Skin of body (tissue), 1 donor: ENCODE measurements at regions not wholly inside any gene's neighbourhood (a gene's known extent, or its start where the extent isn't known, plus 50 kb on each side); places are given as distances from the start of the nearest gene placed in this dataset.

ENCODE experiments used
- DNase-seq: peaks from one replicate; lab custom pipeline; 2025; lab: John Stamatoyannopoulos, UW

DNA sequence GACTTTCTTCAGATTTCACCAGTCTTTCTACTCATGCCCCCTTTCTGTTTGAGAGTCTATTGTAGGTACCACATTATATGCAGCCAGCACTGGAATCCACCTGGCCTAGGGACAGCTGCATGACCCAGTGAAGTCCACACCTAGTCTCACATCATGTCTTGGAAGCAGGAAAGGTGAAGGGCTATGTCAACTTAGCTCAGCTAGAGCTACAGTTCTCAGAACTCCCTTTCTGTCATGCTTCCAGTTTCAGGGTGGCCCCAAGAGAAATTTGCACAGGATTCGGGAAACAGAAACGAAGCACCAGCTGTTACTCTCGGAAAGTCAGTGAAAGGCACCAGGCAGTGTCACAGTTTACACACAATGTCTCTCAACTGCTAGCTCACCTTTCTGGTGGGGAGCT is 51.6 kb upstream of the NLRP1 start:
- DNase-seq, result no peak

DNA sequence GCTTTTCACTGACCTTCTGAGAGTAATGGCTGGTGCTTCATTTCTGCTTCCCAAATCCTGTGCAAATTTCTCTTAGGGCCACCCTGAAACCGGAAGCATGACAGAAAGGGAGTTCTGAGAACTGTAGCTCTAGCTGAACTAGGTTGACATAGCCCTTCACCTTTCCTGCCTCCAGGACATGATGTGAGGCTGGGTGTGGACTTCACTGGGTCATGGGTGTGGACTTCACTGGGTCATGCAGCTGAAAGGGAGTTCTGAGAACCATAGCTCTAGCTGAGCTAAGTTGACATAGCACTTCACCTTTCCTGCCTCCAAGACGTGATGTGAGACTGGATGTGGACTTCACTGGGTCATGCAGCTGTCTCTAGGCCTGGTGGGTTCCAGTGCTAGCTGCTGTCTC is 54.3 kb upstream of the NLRP1 start:
- no peak for DNase-seq

DNA sequence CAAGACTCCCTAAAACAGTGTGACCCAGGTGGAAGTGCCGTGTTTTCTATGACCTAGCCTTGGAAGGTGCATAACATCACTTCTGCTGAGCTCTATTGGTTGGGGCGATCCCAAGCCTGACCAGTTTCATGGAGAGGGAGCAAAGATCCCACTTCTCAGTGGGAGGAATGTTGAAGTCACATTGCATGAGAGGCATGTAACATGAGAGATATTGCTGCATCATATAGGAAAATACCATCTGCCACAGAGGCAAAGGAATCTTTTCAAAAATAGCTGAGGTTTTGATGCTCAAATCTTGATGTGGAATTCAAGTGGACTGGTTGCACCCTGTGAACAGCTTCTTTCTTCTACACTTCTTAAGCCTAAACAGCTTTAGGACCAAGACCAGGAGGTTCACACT is 56.4 kb upstream of the NLRP1 start:
- no peak for DNase-seq

DNA sequence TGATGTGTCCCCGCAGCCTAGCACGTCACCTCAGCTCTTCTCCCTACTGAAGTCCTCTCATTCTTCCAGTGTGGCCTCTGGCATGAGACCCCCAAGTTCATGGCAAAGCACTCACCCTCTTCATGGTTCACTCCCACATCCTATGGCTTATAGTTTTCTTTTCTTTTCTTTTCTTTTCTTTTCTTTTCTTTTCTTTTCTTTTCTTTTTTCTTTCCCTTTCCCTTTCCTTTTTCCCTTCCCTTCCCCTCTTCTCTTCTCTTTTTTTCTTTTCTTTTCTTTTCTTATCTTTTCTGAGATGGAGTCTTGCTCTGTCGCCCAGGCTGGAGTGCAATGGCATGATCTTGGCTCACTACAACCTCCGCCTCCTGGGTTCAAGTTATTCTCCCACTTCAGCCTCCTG is 58.4 kb upstream of the NLRP1 start:
- no peak for DNase-seq

DNA sequence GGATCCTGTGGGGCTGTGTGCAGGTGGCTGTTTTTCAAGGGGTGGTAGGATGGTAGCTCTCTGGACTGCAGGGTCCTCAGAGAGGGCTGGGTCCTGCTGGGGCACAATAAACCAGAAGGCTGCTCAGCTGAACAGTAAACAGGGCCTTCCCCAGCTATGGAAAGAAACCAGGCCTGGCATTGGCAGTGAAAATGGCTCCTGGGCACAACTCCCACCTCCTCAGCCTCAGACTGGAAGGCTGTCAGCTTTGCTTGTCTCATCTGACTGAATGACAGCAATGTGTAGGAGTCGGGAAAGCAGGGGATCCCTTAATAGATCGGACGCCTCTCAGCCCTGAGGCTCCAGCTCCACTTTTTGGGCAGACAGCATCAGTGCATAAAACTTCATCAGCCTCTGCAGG is 59.8 kb upstream of the NLRP1 start:
- DNase-seq, result no peak

DNA sequence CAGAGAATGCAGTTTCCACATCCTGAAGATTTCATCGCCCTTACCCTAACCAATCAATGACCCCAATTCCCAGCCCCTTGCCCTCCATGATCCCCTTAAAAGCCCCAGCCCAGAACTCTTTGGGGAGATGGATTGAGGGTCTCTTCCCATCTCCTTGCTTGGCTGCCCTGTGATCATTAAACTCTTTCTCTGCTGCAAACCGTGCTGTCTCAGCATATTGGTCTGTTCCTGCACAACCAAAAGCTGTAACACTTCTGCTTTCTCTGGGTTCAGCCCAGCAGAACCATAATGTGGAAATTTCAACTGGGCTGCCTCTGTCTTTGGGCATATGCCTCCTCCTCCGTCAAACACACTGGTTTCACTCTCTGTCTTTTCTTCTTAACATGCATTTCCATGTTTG is 67.0 kb upstream of the NLRP1 start:
- DNase-seq, result no peak

DNA sequence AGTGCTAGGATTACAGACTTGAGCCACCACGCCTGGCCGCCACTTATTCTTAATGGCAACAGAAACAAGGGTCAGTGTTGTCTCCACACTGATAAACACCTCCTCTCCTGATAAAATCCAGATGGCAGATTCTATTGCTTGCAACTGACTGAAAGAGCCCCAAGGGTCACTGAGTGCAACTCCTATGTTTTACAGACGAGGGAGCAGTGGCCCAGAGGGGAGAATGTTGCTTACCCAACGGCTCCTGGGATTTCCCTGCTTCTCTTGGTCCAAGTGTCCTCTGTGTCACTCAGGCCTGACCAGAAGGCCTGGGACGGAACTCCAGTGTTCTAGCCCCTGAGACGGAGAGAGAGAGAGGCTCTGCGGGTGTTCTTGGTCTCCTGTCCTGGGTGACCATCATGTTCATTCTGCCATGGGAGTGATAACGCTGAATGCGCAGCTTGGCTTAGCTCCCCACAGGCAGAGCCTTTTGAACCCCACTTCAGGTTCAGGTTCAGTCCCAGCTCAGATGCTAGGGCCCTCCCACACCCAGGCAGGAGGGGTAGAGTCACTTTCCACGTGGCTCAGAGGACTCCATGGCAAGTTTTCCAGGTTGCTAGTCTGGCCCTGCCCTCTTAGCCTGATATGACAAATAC is 77.3 kb upstream of the NLRP1 start:
- no peak for DNase-seq

DNA sequence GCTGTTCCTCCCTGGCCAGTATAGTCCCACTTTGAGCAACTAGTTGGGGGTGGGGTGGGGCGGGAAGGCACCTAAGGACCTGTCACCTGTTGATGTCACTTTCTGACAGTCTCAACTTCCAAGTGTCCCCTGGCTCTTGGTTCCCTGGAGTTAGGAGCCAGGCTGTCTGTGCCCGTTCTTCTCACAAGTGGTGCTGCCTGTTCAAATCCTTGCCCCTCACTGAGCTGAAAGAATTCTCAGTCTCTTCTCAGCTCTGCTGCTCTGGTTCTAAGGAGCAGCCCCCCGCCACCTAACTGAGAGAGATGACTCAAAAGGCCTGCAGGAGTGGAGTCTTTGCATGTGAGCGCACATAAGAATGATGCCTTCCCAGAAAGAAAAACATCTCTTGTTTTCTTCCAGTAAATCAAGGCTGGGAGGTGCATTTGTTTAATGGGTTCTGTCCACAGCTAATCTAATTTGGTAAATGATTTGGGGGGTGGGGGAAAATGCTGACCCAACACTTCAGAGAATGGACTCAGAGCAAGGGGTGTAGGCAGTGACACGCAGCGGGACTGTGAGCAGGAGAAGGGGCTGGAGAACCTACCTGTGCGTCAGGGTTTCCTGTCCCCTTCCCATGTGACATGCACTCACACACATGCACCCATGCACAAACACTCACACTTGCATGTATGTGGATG is 78.2 kb upstream of the NLRP1 start:
- DNase-seq, result no peak

DNA sequence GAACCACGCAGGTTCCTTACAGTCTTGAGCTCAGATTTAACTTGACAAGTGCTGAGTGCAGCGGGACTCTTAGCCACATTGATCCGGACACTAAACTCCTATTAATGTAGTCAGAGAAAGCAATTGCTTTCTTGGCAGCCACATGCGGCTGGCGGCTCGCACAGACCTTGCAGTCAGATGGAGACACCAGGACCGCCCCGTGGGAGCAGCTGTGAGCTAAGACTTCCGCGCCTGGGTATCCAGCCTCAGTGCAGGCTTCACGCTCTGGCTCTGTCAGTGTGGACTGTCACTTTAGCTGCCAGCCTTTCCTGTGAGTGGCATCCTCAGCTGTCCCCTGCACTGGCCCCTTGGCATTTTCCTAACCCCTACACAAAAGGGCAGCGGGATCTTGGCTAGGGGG is 80.9 kb upstream of the NLRP1 start:
- DNase-seq, result no peak

DNA sequence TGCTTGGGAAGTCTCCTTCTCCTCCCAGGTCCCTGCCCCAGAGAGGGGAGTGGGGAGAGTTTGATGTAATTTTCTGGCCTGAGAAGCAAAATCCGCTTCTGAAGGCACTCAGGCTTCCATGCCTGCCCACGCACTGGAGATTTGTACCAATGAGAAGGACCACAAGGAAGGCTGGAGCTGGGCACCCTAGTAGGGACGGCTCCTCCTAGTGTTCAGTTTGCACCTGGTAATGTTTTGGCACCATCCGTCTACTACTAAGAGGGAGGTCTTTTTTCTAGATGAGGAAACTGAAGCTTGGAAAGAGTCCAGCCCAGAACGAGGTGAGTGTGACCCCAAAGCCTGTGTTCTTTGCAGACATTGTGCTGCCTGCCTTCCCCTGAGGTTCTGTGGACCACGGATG is 83.6 kb upstream of the NLRP1 start:
- no peak for DNase-seq

DNA sequence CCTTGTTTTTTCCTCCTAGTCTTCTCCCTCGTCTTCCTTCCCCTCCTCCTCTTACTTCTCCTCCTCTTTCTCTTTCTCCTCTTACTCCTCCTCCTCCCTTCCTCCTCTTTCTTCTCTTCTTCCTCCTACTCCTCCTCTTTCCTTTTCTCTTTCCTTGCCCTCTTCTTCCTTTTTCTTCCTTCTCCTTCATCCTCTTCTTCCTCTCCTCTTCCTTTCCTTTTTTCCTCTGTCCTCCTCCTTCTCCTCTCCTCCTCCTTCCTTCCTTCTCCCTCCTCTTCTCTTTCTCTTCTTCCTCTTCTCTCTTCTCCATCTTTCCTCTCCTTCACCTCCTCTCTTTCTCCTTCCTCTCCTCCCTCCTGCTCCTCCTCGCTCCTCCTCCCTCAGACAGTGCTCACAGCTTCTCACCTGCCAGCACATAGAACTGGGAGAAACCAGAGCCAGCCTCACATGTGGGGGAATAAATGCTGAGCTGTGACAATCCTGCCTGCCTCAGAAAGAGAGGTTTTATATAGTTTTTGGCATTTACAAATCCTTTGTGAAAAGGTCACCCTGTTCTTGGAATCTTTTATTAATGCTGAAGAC is 84.3 kb upstream of the NLRP1 start:
- no peak for DNase-seq

DNA sequence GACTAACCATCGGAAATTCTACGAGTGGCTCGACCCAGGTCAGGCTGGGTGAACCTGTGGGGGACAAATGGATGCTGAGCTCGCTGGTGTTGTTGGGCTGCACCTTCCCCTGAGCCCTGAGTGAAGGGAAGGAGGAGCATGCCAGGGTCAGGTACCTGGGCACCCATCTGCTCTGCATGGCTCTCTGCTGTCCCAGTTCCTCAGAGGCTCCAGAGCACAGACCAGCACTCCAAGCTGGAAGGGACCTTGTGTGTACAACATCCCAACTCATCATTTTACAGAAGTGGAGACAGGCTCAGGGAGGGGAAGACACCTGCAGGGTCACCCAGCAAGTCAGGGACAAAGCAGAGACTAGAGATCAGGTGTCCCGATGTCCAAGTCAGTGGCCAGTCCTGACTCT is 84.9 kb upstream of the NLRP1 start:
- DNase-seq, result no peak

DNA sequence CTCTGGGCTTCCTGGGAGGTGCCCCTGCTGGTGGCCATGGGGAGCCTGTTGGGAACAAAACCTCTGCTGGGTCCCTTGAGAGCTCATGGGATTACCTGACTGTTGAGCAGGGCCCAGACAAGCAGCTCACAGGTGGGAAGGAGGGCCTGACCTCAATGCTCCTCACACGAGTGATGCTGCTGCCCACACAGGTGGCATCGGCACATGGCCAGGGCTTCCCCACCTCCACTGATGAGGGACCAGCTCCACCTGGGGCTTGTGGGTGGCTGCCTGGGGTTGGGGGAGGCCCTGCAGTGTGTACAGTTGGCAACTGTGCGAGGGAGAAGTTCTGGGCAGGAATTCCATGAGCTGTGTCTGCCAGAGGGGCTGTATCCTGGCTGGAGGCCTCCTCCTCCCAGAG is 87.8 kb upstream of the NLRP1 start:
- DNase-seq, result no peak

DNA sequence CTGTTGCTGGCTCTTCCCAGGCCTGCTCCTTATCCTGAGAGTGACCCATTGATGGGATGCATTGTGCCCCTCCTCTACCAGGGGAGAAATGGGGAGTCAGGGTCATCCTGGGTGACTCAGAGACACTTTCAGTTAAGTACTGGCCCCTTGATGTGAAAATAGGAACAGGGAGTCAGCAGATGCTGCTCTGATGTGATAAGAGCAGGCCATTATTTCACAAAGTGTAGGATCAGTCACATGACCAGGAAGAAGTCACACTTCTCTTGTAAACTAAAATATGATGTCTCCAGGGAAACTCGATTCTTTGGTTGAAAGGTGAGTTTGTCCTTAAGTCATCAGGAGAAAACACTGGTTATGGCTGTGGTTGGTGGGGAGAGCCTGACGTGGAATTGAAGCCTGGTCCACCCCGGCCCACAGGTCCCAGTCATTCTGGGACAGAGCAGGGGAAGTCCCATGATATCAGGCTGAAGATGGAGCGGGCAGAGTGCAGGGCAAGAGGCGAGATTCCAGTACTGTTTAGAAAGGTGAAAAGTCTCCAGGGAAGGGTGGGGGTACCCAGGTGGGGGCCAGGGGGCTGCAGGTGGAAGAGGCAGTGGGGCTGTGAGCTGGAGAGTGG is 88.6 kb upstream of the NLRP1 start:
- no peak for DNase-seq

DNA sequence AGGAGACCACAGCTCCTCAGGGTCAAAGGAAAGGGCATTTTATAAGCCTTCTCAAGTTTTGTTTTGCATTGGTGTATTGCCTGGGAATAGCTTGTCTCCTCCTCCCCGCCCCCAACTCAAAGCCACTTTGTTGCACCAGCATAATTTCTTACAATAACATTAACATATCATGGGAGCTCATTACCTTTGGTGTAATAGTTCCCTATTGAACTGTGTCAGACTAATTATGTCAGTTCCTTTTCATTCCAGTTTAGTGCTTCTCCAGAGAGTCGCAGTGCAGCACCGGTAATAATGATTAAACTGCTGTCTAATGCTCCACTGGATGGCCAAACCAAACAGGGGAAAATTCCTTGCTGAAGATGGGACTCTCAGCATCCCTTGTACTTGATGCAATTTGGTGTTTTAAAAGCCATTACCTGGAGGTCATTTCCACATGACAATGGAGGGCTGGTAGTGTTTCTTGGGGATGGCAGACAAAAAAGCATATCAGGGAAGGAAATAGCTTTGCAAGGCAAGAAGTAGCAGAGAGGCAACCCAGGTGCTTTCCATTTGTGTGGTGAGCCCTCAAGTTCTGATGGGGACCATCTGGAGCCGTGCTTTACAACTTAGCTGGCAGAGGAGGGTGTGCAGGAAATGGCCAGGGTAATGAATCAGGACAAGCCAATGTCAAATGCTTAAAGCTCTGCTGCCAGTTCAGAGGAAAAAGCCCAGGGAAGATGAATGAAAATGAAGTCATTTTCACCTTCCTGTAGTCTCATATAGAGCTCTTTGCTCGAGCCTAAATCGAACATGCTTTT is 91.5 kb upstream of the NLRP1 start:
- DNase-seq, result no peak

DNA sequence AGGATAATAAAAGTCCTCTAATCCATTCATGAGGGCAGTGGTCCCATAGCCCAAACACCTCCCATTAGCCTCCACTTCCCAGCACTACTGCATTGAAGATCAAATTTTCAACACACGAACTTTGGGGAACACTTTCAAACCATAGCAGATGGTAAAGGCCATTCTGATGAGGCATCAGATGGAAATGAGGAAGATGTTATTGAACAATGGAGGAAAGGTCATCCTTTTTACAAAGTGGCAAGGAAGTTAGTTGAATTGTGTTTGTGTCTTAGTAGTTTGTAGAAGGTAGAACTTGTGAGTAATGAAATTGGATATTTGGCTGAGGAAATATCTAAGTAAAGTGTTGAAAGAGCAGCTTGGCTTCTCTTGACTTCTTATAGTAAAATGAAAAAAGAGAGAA is 93.3 kb upstream of the NLRP1 start:
- DNase-seq, result no peak

DNA sequence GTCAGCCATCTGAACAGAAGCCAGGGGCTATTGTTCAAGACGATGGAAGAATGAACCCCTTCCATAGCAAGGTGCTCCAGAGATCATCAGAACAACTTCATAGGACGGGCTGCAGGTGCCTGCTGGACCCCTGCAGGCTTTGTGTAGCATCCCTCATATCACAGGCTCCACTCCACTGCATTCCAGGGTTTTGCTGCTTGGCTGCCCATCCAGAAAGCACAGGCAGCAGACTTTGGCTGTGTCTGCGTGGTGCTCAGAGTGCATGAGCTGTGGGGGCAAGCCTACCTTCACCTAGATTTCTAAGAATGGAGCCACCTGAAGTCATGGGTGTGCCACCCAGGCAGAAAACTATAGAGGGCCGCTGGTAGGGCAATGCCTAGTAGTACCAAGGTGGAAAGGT is 93.9 kb upstream of the NLRP1 start:
- DNase-seq, result no peak

DNA sequence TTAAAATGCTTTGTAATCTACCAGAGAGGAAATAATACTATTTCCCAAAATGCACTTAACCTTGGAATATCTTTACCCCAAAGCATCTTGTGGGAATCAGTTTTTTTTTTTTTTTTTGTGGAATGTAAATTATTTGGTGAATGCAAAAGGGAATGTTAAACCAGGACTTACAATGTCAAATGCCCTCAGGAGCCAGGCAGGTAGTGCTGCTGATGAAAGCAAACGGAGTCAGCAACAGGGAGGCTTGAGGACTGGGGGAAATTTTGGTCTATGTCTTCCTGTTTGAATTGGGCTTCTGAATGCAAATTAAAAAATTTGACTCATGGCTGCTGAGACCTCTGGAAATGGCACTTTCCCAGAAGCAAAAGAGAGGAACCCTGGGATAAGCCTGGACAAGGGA is 96.5 kb upstream of the NLRP1 start:
- DNase-seq, result no peak

DNA sequence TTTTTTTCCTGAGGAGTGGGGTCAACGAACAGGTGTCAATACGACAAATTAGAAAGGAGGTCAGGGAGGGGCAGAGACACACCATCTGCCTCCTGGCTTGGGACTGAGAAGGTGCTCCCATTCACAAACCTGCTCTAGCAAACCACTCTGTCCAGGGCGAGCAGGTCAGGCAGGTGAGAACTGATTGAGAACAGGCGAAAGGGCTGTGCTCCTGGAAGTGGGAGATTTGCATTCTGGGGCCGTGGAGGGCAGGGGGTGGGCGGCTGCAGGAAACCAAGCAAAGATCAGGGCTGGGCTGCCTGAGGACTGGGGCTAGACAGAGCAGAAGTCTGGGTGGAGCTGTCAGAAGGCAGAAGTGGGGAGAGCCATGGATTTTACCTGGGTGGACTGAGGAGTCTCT is 98.9 kb upstream of the NLRP1 start:
- no peak for DNase-seq

DNA sequence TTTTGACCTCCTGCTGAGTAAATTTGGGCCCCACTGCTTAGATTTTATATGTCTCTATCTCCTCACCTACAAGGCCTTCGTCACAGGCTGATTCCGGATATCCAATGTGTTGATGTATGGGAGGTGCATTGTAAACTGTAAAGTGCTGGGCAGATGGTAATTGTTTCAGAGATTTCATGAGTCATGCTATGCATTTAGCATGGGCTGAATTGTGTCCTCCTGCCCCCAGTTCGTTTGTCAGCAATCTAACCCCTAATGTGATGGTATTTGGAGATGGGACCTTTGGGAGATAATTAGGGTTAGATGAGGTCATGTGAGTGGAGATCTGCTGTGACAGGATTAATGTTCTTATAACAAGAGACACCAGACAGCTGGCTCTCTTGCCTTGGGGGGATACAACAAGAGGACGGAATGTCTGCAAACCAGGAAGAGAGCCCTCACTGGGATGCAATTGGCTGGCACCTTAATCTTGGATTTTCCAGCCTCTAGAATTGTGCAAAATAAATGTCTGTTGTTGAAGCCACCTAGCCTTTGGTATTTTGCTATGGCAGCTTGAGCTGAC is 101.8 kb upstream of the NLRP1 start:
- DNase-seq, result no peak

DNA sequence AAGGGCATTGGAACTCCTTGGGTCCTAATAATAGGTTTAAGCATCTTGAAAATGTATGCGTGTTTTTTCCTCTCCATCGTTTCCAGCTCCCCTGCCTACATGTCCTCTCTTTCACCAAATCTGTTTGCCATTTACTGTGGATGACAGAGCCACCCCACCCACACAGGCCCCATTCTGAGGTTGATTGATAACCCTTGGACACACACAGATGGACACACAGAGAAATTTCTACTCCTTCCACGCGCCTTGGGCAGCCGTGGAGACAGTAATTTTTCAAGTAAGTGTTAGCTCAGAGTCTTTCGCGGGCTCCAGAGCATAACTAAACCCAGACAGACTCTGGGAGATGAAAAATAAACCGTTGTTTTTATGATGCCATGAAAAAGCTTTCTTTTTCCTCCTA is 103.3 kb upstream of the NLRP1 start:
- no peak for DNase-seq

DNA sequence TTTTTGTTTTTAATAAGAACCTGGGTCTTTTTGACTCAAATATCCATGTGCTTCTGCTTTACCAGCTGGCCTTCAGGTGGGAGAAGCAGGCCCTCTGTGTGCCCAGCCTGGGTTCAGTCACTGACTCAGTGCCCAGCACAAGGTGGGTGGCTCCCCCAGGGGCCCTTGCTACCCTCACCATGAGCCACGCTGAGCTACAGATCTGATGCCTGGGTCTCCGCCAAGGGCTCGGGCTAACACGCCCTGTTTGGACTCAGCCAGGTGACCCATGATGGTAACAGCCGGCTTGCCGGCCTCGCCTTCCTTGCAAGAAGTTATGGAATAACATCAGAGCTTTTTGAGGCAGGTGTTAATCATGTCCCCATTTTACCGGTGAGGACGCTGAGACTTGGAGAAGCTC is 109.5 kb upstream of the NLRP1 start:
- no peak for DNase-seq
